Activated CD4-positive, alpha-beta T cell treated with anti-CD3 and anti-CD28 coated beads, Interleukin-2, amount 50 U/mL, for 48 hours (primary cell): ENCODE measurements at regions not wholly inside any gene's neighbourhood (a gene's known extent, or its start where the extent isn't known, plus 50 kb on each side); places are given as distances from the start of the nearest gene placed in this dataset.

ENCODE experiments used
- DNase-seq, 2 experiments: peaks; one replicate each; pipeline ENCODE4 v3.0.0-alpha.2; 2020

- no peak for DNase-seq
Measured at GRCh38 chr3:59644479-59645402, 594.9 kb upstream of the CFAP20DC start.

- no peak for DNase-seq
Measured at GRCh38 chr3:59641169-59641899, 591.5 kb upstream of the CFAP20DC start.

GRCh38 chr3:59632760-59633573 lies 583.1 kb upstream of the CFAP20DC start:
- no peak for DNase-seq

GRCh38 chr3:59631482-59631881 lies 581.7 kb upstream of the CFAP20DC start:
- no peak for DNase-seq

- DNase-seq: no peak
Measured at GRCh38 chr3:59621037-59621436, 571.2 kb upstream of the CFAP20DC start.

GRCh38 chr3:59620325-59620724 lies 570.5 kb upstream of the CFAP20DC start:
- DNase-seq: no peak

- no peak for DNase-seq
Measured at GRCh38 chr3:59612444-59612715, 562.6 kb upstream of the CFAP20DC start.

- no peak for DNase-seq
Measured at GRCh38 chr3:59611649-59612443, 562.0 kb upstream of the CFAP20DC start.

GRCh38 chr3:59609657-59610348 lies 560.0 kb upstream of the CFAP20DC start:
- DNase-seq: no peak

- DNase-seq: no peak
Measured at GRCh38 chr3:59608356-59608755, 558.5 kb upstream of the CFAP20DC start.

GRCh38 chr3:59607656-59608055 lies 557.8 kb upstream of the CFAP20DC start:
- DNase-seq: no peak

GRCh38 chr3:59606638-59607266 lies 556.9 kb upstream of the CFAP20DC start:
- no peak for DNase-seq

- no peak for DNase-seq
Measured at GRCh38 chr3:59605944-59606534, 556.2 kb upstream of the CFAP20DC start.

- DNase-seq: no peak
Measured at GRCh38 chr3:59605318-59605717, 555.5 kb upstream of the CFAP20DC start.

GRCh38 chr3:59601486-59601885 lies 551.7 kb upstream of the CFAP20DC start:
- DNase-seq: no peak

GRCh38 chr3:59600631-59601030 lies 550.8 kb upstream of the CFAP20DC start:
- DNase-seq: no peak

GRCh38 chr3:59596741-59597140 lies 546.9 kb upstream of the CFAP20DC start:
- no peak for DNase-seq

- DNase-seq: no peak
Measured at GRCh38 chr3:59595830-59596229, 546.0 kb upstream of the CFAP20DC start.

GRCh38 chr3:59593380-59593779 lies 543.6 kb upstream of the CFAP20DC start:
- no peak for DNase-seq

GRCh38 chr3:59580996-59581395 lies 531.2 kb upstream of the CFAP20DC start:
- DNase-seq: no peak

- no peak for DNase-seq
Measured at GRCh38 chr3:59580499-59580898, 530.7 kb upstream of the CFAP20DC start.
